GM19324 (cell line): ENCODE measurements at regions not wholly inside any gene's neighbourhood (a gene's known extent, or its start where the extent isn't known, plus 50 kb on each side); places are given as distances from the start of the nearest gene placed in this dataset.

Experiments
- ATAC-seq: cut with Tn5 transposase; IDR thresholded peaks from one replicate; pipeline ENCODE4 v1.9.1; 2021; ENCODE audit warnings: mild to moderate bottlenecking, moderate library complexity; ENCODE audit not compliant: unreplicated experiment, low FRiP score

DNA sequence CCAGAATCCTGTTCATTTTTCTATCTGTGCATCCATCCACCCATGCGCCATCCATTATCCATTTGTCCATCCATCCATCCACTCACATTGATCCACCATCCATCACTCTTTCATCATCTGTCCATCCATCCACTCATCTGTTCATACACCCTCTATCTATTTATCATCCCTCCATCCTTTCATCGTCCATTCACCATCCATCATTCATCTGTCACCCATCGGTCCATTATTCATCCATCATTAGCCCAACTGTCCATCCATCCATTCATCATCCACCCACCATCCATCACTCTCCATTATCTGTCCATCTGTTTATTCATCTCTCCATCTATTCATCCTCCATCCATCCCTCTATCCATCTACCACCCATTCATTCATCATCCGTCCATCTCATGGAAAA lies 125.7 kb upstream of the TMPRSS2 start:
- no peak for ATAC-seq

DNA sequence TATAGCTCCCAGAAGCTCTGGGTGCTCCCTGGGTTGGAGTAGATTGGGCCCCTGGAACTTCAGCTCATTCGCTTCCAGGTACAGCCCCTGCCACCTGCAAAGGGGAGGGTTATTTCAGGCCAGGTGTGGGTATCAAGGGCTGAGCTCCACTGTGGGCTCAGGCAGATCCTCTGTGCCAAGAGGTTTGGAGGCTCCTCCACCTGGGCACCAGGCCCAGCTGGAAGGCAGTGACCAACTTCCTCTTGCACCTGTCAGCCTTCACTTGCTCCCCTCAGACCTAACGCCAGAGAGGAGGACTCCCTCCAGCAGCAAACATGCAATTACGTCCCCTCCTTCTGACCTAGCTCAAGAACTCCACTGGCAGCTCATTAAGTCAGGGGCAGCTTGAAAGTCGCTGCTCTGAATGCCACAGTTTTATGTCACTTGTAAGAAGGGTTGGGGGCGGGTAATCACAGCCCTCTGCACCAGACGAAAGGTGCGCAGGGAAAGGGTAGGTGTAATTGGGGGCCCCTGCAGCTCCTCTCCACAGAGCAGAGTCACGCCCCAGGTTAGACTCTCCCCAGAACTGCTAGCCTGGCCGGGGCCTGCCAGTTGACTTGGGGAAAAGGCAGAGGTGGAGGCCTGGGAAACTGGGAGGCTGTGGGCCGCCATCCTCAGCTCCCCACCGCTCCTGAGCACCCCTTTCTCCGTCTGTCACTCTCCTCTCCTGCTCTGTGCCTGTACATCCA lies 125.0 kb upstream of the TMPRSS2 start:
- ATAC-seq: no peak

DNA sequence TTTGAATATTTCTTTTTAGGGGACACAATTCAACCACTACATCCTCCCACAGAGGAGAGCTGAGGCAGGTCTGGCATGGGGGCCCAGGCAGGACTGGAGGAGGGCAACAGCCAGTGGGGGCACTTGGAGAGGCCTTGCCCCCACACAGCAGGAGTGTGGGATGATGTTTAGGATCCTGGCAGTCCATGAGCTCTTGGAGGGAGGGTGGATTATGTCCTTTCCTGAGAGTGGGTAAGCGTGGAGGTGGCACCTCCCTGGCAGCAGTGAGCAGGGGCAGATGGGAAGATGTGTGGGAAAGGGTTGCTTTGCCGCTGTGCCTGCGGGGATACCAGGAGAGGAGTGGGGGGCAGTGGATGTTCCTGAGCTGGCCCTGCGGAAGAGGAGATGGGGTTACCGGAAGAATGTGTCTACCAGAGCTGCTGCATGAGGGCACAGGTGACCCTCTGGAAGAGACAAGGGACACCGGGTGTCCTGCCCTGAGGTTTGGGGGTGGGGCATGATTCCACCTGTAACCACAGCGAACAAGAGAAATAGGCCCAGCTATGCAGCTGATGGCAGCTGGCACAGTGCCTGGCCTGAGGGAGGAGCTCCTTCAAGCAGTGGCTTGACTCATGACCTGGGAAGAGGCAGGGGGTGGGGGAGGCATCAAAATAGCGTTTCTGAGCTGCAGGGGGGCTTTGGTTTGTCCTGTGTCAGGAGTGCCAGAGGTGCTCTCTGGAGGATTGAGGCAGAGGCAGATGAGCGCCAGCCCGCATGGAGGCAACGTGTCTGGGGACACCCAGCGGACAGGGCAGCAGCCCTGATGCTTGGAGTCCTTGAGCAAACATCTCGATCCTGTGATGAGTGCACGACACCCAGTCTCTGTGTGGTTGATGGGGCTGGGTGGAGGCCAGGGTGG lies 123.9 kb upstream of the TMPRSS2 start:
- ATAC-seq: no peak

DNA sequence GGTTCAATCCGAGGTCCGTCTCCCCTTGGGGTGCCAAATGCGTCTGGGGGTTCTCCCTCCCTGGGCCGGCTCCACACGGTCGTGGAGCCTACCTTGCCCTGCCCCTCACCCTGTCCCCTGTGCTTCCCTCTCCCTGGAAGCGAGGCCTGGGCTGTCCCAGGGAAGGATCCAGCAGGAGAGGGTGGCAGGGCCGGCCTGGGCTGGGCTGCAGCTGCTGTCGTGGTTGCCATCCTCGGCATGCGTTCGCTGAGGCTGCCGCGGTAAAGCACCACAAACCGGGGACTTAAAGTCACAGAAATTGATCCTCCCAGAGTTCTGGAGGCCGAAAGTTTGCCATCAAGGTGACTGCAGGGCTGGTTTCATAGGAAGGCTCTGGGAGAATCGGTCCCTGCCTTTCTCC lies 123.0 kb upstream of the TMPRSS2 start:
- no peak for ATAC-seq

DNA sequence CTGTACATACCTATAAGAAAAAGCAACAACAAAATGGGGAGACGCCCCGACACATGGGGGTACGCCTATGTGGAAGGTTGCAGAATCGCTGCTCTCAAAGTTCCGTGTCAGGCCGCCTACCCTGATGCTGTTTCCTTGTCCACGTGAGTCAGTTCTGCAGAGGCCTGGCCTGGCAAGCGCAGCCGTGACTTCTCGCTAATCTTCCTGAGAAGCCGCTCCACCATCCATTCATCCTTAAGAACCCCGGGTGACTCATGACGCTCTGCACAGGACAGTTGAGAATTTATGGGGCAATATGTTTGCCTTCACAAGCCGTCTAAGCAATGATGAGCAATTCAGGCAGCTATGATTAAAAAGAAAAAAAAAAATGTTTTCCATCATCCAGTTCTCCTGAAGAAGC lies 122.3 kb upstream of the TMPRSS2 start:
- no peak for ATAC-seq

DNA sequence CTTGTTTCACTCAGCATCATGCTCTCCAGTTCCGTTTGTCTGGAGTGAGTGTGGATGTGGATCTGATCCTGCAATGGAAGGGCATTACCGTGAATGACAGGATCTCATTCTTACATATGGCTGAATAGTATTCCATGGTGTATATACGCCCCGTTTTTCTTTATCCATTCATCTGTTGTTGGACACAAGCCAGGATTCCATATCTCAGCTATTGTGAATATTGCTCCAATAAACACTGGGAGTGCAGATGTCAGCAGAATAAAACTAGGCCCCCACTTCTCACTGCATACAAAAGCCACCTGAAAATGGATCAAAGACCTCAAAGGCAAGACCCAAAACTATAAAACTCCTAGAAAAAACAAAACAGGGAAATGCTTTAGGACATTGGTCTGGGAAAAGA lies 120.3 kb upstream of the TMPRSS2 start:
- no peak for ATAC-seq

DNA sequence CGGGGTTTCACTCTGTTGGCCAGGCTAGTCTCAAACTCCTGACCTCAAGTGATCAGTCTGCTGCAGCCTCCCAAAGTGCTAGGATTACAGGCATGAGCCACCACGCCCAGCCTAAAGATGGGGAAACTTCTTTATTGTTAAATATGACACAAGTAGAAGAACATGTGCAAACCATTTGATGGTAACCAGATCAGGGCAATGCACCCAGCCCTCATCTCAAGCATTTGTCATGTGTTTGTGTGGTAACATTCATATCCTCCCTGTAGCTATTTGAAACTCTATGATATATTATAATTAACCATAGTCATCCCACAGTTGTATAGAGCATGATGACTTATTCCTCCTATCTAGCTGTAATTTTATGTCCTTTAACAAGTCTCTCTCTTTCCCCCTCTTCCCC lies 119.5 kb upstream of the TMPRSS2 start:
- no peak for ATAC-seq

DNA sequence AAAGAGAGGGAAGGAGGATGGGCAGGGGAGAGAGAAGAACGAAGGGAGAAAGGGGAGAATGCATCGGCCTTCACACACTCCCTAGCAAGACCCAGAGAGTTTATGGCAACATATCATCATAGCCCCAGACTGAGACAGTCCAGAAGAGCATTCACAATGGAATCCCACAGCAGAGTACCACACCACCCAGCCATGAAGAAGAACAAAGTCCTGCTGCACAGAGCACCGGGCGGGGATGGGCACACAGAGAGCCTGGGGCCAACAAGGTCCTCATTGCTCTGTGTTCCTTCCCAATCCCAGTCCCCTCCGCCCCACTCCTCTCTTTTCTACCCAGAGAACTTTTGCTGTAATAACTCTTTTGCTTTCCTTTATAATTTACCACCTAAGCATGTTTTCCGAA lies 118.1 kb upstream of the TMPRSS2 start:
- ATAC-seq: no peak

DNA sequence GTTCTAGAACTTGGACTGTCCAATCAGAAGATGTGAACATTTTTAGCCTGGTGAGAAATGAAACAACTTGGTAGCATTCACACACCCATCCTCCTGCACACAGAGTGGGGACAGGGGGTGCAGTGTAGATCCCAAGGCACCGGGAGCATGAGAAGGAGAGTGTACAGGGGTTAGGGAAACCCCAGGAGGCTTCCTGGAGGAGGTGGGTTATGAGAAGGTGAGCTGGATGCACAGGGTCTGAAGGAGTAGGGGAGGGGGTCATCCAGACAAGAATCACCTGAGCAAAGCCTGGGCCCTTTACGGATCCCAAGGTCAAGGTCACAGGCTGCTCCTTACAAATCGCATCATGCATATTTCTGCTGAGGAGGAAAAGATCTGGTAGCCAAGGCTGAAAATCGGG lies 117.5 kb upstream of the TMPRSS2 start:
- no peak for ATAC-seq

DNA sequence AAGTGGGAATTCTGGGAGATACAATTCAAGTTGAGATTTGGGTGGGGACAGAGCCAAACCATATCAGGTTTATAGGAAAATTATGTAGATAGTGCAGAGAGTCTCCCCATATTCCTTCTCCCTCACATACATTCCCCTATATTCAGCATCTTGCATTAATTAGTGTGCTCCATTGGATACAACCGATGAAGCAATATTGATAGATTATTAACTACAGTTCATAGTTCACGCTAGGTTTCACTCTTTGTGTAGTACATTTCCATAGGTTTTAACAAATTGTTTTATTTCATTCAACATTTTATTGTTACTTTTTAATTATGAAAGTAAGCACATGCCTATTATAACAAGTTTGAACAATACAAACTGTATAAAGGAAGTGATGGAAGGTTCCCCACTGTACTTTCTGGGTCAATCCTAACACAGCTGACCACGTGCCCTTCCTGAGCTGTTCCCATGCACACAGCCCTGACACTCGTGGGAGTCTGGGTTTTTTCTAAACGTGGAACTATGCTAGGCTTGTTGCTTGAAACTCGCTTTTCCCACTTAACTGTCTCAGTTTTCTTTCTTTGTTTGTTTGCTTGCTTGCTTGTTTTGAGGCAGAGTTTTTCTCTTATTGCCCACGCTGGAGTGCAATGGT lies 116.8 kb upstream of the TMPRSS2 start:
- no peak for ATAC-seq

DNA sequence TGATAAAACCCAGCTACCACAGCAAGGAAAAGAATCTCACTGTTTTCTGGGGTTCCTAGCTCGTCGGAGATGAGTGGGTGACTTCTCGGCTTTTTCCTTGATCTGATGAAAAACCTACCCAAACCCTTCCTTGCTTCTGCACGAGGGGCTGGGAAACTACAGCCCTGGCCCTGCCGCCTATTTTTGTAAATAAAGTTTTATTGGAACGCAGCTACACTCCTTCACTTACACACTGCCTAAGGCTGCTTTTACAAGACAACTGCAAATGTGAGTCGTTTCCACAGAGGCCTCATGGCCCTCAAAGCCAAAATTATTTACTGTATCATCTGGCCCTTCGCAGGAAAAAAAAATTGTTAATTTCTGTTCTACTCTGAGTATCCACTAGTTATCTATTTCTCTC lies 116.0 kb upstream of the TMPRSS2 start:
- no peak for ATAC-seq

DNA sequence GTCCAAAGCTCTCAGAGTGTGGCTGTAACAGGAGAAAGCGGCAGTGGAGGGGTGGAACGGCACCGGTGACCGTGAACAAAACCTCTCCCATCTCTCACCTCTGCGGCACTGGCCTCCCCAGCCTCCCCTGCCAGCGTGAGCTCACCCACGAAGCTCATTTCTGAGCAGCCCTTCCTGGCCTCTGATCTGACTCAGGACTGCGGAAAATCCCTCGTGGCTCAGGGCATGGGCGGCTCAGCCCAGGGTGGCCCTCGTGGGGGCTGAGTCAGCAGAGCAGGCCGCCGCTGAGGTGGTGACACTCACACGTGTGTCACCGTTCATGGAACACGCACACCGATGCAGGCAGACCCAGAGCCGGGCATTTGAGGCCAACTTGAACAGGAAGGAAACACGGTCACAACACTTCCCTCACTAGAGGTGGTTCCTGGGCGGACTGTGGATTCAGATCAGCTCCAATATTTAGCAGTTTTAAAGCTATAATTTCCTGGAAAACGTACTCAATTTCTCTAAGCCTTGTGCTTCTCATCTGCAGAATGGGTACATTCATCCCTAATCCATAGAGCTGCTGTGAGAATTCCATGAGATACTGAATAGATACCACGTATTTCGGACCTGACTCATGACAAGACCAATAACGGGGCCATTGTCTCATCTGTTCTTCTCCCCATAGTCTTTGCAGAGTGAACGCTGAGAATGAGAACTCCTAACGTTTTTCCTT lies 115.0 kb upstream of the TMPRSS2 start:
- no peak for ATAC-seq

DNA sequence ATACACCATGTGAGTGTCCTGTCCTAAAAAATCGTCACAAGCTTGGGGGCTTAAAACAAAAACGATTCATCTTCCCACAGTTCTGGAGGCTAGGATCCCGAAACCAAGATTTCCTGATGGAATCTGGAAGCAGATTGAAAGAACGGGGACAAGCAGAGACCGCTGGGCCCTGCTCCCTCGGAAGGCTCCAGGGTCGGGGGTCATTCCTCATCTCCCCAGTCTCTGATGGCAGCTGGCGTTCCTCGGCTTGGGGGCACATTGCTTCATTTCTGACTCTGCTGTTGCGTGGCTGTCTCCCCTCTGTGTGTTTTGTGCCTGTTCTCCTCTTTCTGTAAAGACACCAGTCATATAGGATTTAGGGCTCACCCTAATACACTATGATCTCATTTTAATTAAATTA lies 114.2 kb upstream of the TMPRSS2 start:
- ATAC-seq: no peak

DNA sequence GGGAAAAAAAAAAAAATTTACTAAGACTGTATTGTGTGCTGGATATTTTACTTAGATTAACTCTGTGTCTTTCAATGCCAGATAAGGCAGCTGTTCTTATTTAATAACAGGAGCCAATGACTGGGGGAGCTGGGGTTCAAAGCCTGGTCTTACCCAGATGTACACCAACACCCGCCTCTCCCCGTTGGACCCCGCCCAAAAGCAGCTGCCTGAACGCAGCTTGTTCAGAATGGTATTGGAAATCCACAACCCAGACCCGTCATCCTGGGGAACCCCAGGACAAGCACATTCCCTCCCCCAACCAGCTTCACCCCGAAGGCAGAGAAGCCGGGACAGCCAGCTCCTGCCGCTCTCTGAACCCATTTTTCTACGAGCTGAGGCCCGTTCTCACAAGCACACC lies 113.6 kb upstream of the TMPRSS2 start:
- ATAC-seq: no peak

DNA sequence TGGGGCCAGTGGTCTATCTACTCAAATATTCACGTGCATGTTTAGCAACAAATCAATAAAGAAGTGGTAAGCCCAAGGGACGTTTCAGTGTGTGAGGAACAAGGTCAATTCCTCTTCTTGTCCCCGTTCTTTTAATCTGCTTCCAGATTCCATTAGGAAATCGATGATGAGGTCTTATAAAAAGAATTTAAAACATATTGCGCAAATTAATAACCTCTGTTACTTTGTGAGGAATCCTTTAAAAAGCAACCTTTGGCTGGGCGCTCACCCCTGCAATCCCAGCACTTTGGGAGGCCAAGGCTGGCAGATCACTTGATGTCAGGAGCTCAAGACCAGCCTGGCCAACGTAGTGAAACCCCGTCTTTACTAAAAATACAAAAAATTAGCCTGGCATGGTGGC lies 113.0 kb upstream of the TMPRSS2 start:
- no peak for ATAC-seq

DNA sequence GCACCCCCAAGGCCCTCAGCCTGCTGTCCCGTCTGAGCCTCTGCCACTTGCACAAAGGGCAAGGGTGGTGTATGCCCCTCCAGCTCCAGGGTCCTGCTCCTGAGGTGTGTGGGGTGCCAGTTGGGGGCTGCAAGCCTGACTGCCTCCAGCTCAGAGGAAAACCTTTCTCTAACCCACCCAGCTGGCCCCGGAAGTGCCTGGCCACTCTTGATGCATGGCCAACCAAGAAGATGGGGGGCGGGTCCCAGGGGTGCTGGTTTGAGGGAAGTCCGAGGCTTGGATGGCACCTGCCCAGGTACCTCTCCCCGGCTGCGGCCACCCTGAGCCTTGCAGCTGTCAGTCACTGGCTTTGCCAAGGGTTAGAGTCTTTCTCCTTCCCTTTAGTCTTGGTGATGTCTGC lies 112.6 kb upstream of the TMPRSS2 start:
- ATAC-seq: no peak

DNA sequence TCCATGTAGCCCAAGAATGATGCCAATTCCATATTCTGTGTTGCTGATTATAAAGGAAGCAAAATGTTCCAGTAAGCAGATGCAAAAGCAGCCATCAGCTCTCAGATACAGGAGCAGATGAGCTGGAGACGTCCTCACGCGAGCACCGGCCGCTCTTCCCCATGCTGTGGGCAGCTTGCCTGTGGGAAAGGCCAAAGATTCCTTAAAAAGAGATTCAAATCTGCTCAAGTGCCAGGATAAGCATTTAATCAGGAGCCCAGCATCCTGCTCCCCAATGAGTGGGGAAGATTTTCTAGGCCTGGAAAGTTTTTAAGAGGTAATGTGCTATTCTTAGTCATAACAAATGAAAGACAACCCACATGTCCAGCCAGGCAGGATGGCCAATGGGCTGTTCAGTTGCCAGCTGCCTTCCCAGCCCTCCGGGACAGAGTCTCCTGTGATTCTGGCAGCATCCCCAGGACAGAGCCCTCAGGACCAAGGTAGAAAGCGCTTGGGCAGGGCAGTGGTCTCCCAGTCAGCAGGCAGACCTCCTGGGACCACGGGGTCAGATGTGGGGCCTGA lies 108.2 kb upstream of the TMPRSS2 start:
- no peak for ATAC-seq

DNA sequence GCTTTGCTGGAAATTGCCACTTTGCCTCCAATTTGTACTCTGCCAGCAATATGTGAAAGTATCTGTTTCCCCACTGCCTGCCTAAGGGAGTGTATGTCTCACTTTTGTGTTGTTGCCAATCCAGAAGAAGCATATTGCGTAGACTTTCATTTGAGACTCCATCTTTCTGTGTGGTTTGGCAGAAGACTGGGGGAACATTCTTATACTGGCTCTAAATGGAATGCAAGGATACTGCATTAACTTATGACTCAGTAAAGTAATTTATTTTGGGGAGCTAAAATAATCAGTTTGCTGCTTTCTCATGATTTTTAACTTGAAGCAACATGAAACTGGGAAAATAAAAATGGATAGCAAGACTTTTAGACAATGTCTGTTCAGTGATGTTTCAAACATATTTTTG lies 107.7 kb upstream of the TMPRSS2 start:
- ATAC-seq: no peak

DNA sequence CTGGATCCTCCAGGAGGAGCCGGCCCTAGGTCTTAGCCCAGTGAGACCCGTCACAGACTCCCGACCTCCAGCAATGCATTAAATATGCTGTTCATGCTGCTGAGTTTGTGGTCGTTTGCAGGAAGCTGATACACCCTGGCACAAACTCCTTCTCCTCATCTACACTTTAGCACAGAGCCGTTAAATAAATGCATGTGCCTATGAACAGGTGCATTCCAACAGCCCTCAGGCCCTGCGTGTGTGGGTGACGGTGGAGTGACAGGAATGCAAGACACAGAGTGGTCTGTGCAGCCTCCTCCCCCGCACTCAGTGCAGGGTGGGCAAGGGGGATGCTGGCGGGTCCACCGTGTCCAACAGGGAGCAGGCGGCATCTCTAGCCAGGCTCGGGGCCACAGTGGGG lies 106.6 kb upstream of the TMPRSS2 start:
- ATAC-seq: no peak

DNA sequence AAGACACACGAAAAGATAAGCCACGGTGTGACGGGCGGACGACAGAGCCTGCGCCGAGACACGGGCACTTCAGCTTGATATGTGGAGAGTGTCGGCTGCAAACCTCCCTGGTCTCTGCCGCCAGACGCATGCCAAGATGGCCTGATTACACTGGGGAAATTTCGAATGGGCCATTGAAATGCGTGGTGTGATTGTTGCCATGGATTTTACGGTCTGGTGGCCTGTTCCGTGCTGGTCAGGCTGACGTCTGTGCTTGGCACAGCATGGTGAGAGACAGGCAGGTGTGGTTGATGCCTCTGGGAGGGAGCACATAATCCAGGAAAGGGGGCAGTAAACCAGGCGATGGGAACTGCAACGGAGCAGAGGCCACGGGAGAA lies 105.6 kb upstream of the TMPRSS2 start:
- ATAC-seq: no peak
